GM10266 (cell line): ENCODE measurements at regions not wholly inside any gene's neighbourhood (a gene's known extent, or its start where the extent isn't known, plus 50 kb on each side); places are given as distances from the start of the nearest gene placed in this dataset.

Experiments used
- DNase-seq: peaks from one replicate; pipeline ENCODE4 v3.0.0; 2012; ENCODE audit errors: extremely low spot score
- TF ChIP-seq, protein P1 (sequence below): IDR thresholded peaks from 2 replicates; pipeline ENCODE4 v1.5.1; 2012; ENCODE audit warnings: mild to moderate bottlenecking, low read depth; ENCODE audit not compliant: control insufficient read depth, insufficient read depth; ENCODE audit errors: missing control alignments

DNA sequence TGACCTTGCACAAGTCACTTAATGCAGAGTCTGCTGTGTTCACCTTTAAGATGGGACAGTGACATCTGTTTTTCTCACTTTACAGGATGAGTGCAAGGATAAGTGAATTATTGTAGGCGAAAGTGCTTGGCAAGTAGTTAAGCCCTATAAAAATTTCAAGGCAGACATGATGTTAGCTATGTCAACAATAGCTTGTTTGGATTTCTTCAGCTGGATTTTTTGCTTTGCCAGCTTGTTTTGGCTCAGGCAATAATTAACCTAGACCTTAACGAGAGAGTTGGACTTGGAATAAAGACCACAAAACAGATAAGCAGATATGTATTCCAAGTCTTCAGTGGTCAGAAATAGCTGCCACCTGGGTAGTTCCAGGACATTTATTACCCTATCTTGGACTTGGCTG, 255.2 kb downstream of the ARL4A start:
- DNase-seq: no peak
- TF ChIP-seq, protein P1, sequence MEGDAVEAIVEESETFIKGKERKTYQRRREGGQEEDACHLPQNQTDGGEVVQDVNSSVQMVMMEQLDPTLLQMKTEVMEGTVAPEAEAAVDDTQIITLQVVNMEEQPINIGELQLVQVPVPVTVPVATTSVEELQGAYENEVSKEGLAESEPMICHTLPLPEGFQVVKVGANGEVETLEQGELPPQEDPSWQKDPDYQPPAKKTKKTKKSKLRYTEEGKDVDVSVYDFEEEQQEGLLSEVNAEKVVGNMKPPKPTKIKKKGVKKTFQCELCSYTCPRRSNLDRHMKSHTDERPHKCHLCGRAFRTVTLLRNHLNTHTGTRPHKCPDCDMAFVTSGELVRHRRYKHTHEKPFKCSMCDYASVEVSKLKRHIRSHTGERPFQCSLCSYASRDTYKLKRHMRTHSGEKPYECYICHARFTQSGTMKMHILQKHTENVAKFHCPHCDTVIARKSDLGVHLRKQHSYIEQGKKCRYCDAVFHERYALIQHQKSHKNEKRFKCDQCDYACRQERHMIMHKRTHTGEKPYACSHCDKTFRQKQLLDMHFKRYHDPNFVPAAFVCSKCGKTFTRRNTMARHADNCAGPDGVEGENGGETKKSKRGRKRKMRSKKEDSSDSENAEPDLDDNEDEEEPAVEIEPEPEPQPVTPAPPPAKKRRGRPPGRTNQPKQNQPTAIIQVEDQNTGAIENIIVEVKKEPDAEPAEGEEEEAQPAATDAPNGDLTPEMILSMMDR: no peak

DNA sequence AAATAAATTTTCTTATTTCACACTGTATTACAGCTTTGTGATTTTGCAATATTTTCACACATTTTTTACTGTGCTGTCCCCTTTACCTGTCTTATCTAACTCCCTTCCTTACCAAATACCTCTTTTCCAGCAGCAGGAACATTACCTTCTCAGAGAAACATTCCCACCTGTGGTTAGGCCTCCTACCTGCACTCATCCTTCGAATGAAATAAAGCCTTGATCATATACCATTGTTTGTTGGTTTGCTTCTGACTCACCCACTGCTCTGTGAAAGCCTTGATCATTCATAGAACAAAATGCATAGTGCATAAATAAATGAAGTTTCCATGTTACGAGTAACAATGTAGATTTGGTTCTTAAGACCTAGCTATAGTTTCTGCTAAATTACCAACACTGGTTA, 256.3 kb downstream of the ARL4A start:
- TF ChIP-seq, protein P1: no peak
- no peak for DNase-seq

DNA sequence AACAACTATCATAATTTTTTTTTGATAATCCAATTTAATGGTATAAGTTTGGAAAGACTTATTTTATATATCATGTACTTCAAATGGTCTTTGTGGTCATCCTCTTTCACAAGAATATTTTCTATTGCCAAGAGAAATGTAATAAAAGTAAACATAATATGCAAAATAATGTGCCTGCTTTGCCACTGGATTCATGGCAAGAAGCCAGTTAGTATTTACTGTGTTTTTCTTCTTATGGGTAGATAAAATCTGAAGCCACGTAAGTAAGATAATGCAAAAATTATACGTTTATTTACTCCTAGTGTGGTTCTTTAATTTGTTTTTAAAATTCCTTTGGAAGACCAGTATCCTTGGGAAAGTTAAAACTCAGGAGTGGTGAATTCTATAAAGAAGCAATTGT, 258.5 kb downstream of the ARL4A start:
- TF ChIP-seq, protein P1: no peak
- no peak for DNase-seq

DNA sequence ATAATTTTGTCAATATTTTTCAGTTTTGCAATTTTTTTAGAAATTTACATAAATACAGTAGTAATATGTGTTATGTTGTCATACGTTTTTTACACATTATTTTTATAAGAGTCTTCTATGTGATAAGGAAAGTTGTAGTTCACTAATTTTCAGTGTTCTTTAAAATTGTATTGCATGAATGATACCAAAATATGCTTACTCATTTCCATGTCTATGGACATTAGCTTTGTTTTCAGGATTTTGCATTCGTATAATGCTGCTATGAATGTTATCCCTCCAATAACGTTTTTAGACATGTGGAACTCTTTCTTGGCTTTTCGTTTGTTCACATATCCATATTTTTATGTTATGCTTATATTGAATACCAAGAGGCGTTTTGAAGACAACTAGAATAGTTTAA, 260.0 kb downstream of the ARL4A start:
- TF ChIP-seq, protein P1: no peak
- DNase-seq: no peak

DNA sequence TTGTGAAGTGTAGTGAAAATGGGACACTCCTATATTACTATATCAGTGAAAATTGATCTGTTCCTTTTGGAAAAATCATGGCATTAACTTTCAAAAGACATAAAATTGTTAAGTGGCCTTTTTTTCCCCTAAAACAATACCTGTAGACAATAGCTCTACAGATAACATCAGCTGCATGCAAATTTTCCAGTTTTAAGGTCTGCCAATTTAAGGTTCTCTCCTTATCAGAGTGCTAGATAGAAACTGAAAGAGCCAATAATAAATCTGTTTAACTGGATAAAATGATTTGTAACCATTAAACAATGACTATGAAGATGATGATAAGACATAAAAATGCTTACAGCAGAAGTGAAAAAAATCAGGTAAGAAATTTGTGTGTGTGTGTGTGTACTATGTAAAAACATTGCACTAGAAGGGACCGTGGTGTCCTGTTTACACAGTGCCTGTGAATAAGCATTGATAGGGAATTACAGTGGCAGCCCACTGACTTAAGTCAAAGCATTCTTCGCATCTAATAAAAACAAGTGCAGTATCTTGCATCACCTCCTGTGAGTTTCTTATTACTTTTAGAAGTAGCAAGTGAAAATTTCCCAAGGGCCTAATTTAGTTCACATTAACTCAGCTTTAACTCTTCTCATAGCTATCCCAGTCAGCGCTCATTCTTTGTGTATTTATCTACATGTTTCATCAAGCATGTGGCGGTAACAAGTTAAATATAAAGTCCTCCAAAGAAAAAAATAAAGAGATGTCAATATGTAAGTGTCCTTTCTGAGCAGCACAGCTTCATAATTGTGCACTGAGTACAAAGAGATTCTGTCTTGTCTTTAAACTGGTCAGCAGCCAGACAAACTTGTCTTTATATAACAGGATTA, 261.9 kb downstream of the ARL4A start:
- TF ChIP-seq, protein P1: no peak
- DNase-seq: no peak

DNA sequence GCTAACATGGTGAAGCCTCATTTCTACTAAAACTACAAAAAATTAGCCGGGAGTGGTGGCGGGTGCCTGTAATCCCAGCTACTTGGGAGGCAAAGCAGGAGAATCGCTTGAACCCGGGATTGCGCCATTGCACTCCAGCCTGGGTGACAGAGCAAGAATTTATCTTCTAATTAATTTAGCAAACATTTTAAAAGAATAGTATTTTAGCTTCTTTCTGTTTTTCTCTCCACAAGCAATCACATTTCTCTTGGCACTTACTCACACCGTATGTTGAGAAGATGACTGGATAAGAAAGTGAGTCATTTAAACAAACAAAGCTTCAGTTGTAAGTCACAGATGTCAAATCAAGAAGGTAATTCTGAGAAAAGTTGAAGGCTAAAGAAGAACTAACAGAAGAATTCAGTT, 264.0 kb downstream of the ARL4A start:
- TF ChIP-seq, protein P1: no peak
- DNase-seq: no peak

DNA sequence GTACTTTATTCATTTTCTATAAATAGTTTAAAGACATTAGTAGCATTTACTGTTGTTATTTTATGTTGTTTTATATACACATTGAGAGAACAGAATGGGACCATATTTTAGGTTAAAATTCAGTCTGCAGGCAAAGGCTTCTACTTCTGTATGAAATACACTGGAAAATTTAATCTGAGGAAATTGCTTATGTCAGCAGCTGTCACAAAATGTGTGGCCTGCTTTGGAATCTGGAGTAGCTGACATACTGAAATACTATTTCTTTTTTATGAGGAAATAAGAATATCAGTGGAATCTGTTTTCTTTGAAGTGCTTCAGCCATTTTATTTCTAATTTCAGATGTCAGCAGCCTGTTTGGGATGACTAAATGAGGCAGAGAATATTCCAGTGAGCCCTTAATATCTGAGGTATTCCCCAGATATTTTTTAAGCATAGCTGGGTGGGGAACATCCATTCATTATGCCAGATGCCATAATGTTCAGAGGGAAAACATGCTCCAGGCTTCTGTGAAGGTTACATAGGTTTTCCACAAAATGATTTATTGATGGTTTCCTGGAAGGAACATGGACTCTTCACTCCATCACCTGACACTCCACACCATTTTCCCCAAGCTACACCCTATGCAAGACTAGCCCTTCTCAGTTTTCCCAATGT, 267.1 kb downstream of the ARL4A start:
- TF ChIP-seq, protein P1: no peak
- no peak for DNase-seq
